SK-N-SH treated with all-trans-retinoic acid at 6 μM for 48 hours (cell line): ENCODE measurements at regions not wholly inside any gene's neighbourhood (a gene's known extent, or its start where the extent isn't known, plus 50 kb on each side); places are given as distances from the start of the nearest gene placed in this dataset.

Experiments
- CREB5 ChIP-seq: fragments of 250-450 bp; sonication (Bioruptor Pico); IDR thresholded peaks from 2 replicates; pipeline ENCODE4 v1.5.1; 2020; ENCODE audit warnings: low read depth, mild to moderate bottlenecking, moderate library complexity
- ESRRG ChIP-seq: fragments of 250-450 bp; sonication (Bioruptor Pico); IDR thresholded peaks from 2 replicates; pipeline ENCODE4 v1.6.1; 2021; ENCODE audit warnings: mild to moderate bottlenecking
- ISL1 ChIP-seq: fragments of 250-450 bp; sonication (Bioruptor Pico); IDR thresholded peaks from 2 replicates; pipeline ENCODE4 v2.1.2; 2022; ENCODE audit warnings: mild to moderate bottlenecking, moderate library complexity
- PPARA ChIP-seq: fragments of 250-450 bp; sonication (Bioruptor Pico); IDR thresholded peaks from 2 replicates; pipeline ENCODE4 v1.5.0; 2020; ENCODE audit warnings: mild to moderate bottlenecking, borderline replicate concordance
- SNAI2 ChIP-seq: fragments of 250-450 bp; sonication (Bioruptor Pico); IDR thresholded peaks from 2 replicates; pipeline ENCODE4 v1.5.0; 2020; ENCODE audit warnings: mild to moderate bottlenecking, moderate library complexity

- TF ChIP-seq ISL1: no peak
- TF ChIP-seq CREB5: no peak
- no peak for TF ChIP-seq SNAI2 (CRISPR knock-in tag)
- no peak for TF ChIP-seq PPARA (CRISPR knock-in tag)
- TF ChIP-seq ESRRG: no peak
Observed at GRCh38 chr5:121152411-121152810, 688.3 kb downstream of the PRR16 start.
